Ramos (cell line): ENCODE measurements at regions not wholly inside any gene's neighbourhood (a gene's known extent, or its start where the extent isn't known, plus 50 kb on each side); places are given as distances from the start of the nearest gene placed in this dataset.

Experiments
- in situ Hi-C: fragments of 300-500 bp; cut with MboI; formaldehyde crosslinking; loops from one replicate; pipeline ENCODE4 v1.14.3; 2022; ENCODE audit warnings: low sequenced_read_pairs; ENCODE audit not compliant: unreplicated experiment

- in situ Hi-C loops: no loop called here
Observed at GRCh38 chr5:74408150-74409043, 232.1 kb downstream of the ENC1 start.

GRCh38 chr5:74407701-74408100, 232.8 kb downstream of the ENC1 start:
- in situ Hi-C loops: no loop called here

- in situ Hi-C loops: no loop called here
Observed at GRCh38 chr5:74406844-74407243, 233.7 kb downstream of the ENC1 start.

GRCh38 chr5:74405593-74405992, 234.9 kb downstream of the ENC1 start:
- in situ Hi-C loops: no loop called here

- in situ Hi-C loops: no loop called here
Observed at GRCh38 chr5:74404574-74405508, 235.7 kb downstream of the ENC1 start.

- in situ Hi-C loops: no loop called here
Observed at GRCh38 chr5:74403771-74404170, 236.8 kb downstream of the ENC1 start.

- in situ Hi-C loops: no loop called here
Observed at GRCh38 chr5:74402553-74402952, 238.0 kb downstream of the ENC1 start.

GRCh38 chr5:74401946-74402320, 238.6 kb downstream of the ENC1 start:
- in situ Hi-C loops: no loop called here

GRCh38 chr5:74401281-74401945, 239.1 kb downstream of the ENC1 start:
- in situ Hi-C loops: no loop called here

GRCh38 chr5:74400067-74400466, 240.5 kb downstream of the ENC1 start:
- in situ Hi-C loops: no loop called here

GRCh38 chr5:74396913-74397622, 243.5 kb downstream of the ENC1 start:
- in situ Hi-C loops: loop anchor here (10.0 kb wide), 1 partner anchor 248 kb away; the partner anchor contains the start of gene ENC1

GRCh38 chr5:74394916-74395880, 245.3 kb downstream of the ENC1 start:
- in situ Hi-C loops: loop anchor here (10.0 kb wide), 1 partner anchor 250 kb away; the partner anchor contains the start of gene ENC1

GRCh38 chr5:74394528-74394915, 246.0 kb downstream of the ENC1 start:
- in situ Hi-C loops: loop anchor here (10.0 kb wide), 1 partner anchor 250 kb away; the partner anchor contains the start of gene ENC1

- in situ Hi-C loops: loop anchor here (10.0 kb wide), 1 partner anchor 251 kb away; the partner anchor contains the start of gene ENC1
Observed at GRCh38 chr5:74393943-74394342, 246.6 kb downstream of the ENC1 start.

- in situ Hi-C loops: loop anchor here (10.0 kb wide), 1 partner anchor 252 kb away; the partner anchor contains the start of gene ENC1
Observed at GRCh38 chr5:74392711-74393351, 247.7 kb downstream of the ENC1 start.

GRCh38 chr5:74391410-74391809, 249.1 kb downstream of the ENC1 start:
- in situ Hi-C loops: loop anchor here (10.0 kb wide), 1 partner anchor 253 kb away; the partner anchor contains the start of gene ENC1

- in situ Hi-C loops: loop anchor here (10.0 kb wide), 1 partner anchor 254 kb away; the partner anchor contains the start of gene ENC1
Observed at GRCh38 chr5:74390822-74391221, 249.7 kb downstream of the ENC1 start.

GRCh38 chr5:74390306-74390637, 250.3 kb downstream of the ENC1 start:
- in situ Hi-C loops: loop anchor here (10.0 kb wide), 1 partner anchor 255 kb away; the partner anchor contains the start of gene ENC1
